GM12874 (cell line): ENCODE measurements at regions not wholly inside any gene's neighbourhood (a gene's known extent, or its start where the extent isn't known, plus 50 kb on each side); places are given as distances from the start of the nearest gene placed in this dataset.

ENCODE experiments used
- TF ChIP-seq, protein P1 (sequence below): IDR thresholded peaks from 2 replicates; pipeline ENCODE4 v1.5.1; 2011; ENCODE audit warnings: low read depth, mild to moderate bottlenecking, control low read depth, low read length, moderate library complexity; ENCODE audit not compliant: insufficient read depth

DNA sequence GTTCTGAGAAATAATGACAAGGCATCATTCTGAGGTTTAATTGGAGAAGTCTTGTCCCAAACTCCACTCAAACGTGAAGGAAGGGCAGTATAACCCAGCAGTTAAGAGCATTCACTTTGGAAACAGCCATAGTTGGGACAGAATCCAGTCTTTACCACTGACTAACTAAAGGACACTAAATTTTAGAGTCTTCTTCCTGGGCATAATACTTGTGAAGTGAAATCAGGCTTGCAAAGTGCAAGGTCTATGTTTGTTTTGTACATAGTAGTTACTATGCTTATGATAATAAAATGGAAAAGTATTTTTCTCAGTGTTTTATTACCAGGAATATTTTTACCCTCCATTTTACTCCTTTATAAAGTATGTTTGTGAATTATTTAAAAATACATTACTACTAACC lies 748.2 kb upstream of the ID2 start:
- TF ChIP-seq, protein P1, sequence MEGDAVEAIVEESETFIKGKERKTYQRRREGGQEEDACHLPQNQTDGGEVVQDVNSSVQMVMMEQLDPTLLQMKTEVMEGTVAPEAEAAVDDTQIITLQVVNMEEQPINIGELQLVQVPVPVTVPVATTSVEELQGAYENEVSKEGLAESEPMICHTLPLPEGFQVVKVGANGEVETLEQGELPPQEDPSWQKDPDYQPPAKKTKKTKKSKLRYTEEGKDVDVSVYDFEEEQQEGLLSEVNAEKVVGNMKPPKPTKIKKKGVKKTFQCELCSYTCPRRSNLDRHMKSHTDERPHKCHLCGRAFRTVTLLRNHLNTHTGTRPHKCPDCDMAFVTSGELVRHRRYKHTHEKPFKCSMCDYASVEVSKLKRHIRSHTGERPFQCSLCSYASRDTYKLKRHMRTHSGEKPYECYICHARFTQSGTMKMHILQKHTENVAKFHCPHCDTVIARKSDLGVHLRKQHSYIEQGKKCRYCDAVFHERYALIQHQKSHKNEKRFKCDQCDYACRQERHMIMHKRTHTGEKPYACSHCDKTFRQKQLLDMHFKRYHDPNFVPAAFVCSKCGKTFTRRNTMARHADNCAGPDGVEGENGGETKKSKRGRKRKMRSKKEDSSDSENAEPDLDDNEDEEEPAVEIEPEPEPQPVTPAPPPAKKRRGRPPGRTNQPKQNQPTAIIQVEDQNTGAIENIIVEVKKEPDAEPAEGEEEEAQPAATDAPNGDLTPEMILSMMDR = no peak

DNA sequence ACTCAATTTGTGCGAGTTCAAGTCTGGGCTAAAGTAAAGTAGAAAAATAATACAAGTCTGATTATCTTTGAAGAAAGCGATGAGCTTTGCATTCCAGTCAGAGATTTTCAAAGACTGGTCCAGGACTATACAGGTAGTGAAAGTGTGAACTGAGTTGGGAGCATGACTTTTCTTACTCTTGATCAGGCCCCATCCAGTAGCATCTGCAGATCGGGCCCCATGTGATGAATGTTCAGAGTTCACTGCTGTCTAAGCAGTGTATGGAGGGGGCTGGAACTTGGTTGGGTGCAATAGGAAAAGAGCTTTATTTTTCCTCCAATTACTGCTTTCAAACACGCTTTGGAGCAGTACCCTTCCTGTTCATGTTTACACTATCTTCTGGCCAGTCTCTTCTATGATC lies 747.4 kb upstream of the ID2 start:
- TF ChIP-seq, protein P1 = no peak

DNA sequence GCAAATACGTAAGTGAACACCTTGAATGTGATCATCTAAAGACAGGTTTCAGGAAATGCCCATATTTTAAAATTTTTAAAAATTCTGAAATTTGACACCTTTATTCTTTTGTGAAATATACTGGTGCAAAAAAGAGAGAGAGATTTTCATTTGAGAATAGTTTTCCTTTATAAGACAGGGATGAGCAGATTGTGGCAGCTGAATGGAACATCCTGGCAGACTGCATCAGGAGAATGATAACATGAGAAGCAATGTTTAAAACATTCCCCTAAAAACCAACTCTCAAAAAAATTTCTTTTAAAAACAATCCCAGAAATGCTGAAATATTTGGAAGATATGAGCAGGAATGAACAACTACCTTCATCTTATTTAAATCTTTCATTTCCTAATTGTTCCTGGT lies 744.8 kb upstream of the ID2 start:
- TF ChIP-seq, protein P1 = no peak

DNA sequence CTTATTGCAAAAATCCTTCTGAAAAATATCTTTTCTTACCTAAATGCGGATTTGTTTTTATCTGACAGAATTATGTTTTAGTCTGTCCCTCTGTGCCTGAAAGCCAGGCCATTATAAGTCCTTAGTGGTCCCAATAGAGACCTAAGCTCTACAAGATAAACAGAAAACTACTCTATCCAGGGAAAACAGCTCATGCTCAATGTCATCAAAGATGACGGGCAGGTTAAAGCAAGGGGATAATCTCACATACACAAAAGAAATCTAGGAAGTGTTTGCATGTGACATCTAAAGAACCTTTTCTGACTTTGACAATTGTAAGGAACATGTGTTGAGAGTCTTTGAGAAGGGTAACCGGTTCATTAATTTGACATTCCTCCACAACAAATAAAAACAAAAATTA lies 741.1 kb upstream of the ID2 start:
- TF ChIP-seq, protein P1 = no peak

DNA sequence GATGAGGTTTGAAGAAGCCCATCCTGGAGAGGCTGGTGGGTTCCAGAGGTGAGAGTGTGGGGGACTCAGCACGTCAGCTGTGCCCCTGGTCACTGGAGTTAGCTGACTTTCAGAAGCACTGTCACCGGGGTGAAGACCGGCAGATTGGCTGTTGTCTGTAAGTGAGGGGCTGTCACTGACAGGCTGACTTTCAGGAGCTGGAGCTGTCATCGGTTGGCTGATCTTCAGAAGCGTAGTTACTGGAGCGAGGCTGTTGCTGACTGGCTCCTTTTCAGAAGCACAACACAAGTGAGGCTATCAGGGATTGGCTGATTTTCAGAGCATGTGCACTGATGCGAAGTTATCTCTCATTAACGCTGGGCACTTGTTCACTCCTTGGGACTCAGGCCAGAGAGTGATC lies 738.4 kb upstream of the ID2 start:
- TF ChIP-seq, protein P1 = no peak

DNA sequence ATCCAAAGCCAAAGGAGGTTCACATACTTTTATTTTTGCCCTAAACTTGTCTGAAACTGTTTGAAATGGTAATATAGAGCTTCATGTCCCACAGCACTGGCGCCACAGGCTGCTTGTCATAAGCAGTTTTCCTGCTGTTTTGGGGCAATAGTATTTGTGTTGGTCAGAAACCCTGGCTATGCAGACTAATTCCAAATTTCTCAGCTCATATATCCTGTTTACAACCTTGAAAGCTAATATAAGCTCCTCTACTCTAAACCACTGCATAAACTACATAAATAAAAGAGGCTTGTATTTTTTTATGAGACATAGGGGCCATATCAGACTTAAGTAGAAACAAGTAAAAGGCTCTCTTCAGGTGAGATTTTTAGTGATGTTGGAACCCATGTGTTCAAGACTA lies 736.8 kb upstream of the ID2 start:
- TF ChIP-seq, protein P1 = no peak

DNA sequence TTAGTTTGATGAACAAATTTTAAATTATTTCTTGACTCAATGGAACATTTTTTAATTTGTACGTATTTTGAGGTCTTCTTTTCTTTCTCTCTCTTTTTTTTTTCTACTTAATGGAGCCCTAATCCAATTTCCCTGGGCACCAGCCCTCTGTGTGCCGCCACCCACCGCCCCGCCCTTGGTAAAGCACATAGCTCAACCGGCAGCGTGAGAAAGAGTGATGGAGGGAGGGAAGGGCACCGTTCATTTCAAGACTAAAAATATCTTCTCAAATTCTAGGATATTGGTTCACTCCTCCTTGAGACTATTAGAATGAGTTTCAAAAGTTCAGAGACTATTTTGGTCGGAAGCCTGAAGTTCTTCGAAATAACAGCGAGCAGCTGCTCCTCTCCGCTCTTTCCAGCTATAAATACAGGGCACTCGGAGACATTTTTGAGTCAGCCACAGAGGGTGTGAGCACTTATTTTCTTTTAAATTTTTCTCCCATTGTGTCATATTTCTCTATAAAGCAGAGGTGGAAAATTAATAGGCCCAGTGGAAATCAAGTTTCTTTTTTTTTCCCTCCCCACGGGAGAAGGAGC lies 731.7 kb upstream of the ID2 start:
- TF ChIP-seq, protein P1 = no peak
